OCI-LY1 (cell line): ENCODE measurements at regions not wholly inside any gene's neighbourhood (a gene's known extent, or its start where the extent isn't known, plus 50 kb on each side); places are given as distances from the start of the nearest gene placed in this dataset.

Experiments used
- H2AFZ ChIP-seq: fragments of 200-600 bp; sonication (generic), shearing (Covaris generic); 2 replicates; pipeline ENCODE4 v1.6.0; 2014; ENCODE audit warnings: antibody characterized with exemption, mild to moderate bottlenecking, low read length
- H3F3A ChIP-seq: fragments of 200-600 bp; sonication (generic), shearing (Covaris generic); 2 replicates; pipeline ENCODE4 v1.6.0; 2014; ENCODE audit warnings: mild to moderate bottlenecking, antibody characterized with exemption, low read length, moderate library complexity; ENCODE audit not compliant: insufficient read depth
- H3K27ac ChIP-seq: fragments of 200-600 bp; sonication (generic); 2 replicates; pipeline ENCODE4 v1.5.1; 2014; ENCODE audit warnings: low read length, mixed run types, mild to moderate bottlenecking, low read depth; ENCODE audit not compliant: poor library complexity, severe bottlenecking
- H3K27me3 ChIP-seq: fragments of 200-600 bp; sonication (generic); 2 replicates; pipeline ENCODE4 v1.6.0; 2014; ENCODE audit warnings: antibody characterized with exemption, mild to moderate bottlenecking, low read length, moderate library complexity; ENCODE audit not compliant: insufficient read depth
- H3K36me3 ChIP-seq: fragments of 200-600 bp; sonication (generic); 2 replicates; pipeline ENCODE4 v1.6.1; 2014; ENCODE audit warnings: mild to moderate bottlenecking, antibody characterized with exemption, low read length, moderate library complexity, mixed read lengths; ENCODE audit not compliant: insufficient read depth
- H3K4me1 ChIP-seq: fragments of 200-600 bp; sonication (generic); 2 replicates; pipeline ENCODE4 v1.5.1; 2014; ENCODE audit warnings: mild to moderate bottlenecking, low read length, moderate library complexity; ENCODE audit not compliant: insufficient read depth, severe bottlenecking
- H3K4me2 ChIP-seq: fragments of 200-600 bp; sonication (generic), shearing (Covaris generic); 2 replicates; pipeline ENCODE4 v1.6.1; 2014; ENCODE audit warnings: low read length
- H3K4me3 ChIP-seq: fragments of 200-600 bp; sonication (generic); 2 replicates; pipeline ENCODE4 v1.5.1; 2014; ENCODE audit warnings: low read length, low read depth, mild to moderate bottlenecking, mixed read lengths; ENCODE audit not compliant: poor library complexity, severe bottlenecking
- H3K79me2 ChIP-seq: fragments of 200-600 bp; shearing (Covaris generic); 2 replicates; pipeline ENCODE4 v1.6.1; 2016; ENCODE audit warnings: mixed run types, low read length, mixed read lengths; ENCODE audit not compliant: insufficient read depth
- H3K9ac ChIP-seq: fragments of 200-600 bp; sonication (generic), shearing (Covaris generic); 2 replicates; pipeline ENCODE4 v1.6.1; 2014; ENCODE audit warnings: mild to moderate bottlenecking, low read length, mixed read lengths
- H3K9me2 ChIP-seq: fragments of 200-600 bp; sonication (generic), shearing (Covaris generic); 2 replicates; pipeline ENCODE4 v1.6.1; 2014; ENCODE audit warnings: low read depth, mild to moderate bottlenecking, low read length, mixed read lengths
- H3K9me3 ChIP-seq: fragments of 200-600 bp; shearing (Covaris generic); 2 replicates; pipeline ENCODE4 v1.6.1; 2014; ENCODE audit warnings: low read length, mixed read lengths
- H4K20me1 ChIP-seq: fragments of 200-600 bp; sonication (generic), shearing (Covaris generic); 2 replicates; pipeline ENCODE4 v1.6.0; 2016; ENCODE audit warnings: mild to moderate bottlenecking, low read length; ENCODE audit not compliant: insufficient read depth
- EZH2 ChIP-seq: fragments of 200-600 bp; sonication (generic), shearing (Covaris generic); IDR thresholded peaks from 2 replicates; pipeline ENCODE4 v1.8.0; 2017; ENCODE audit warnings: borderline replicate concordance, mixed run types, mild to moderate bottlenecking, antibody characterized with exemption, low read length, moderate library complexity, mixed read lengths
- TF ChIP-seq, protein P1 (sequence below): fragments of 200-600 bp; sonication (generic), shearing (Covaris generic); IDR thresholded peaks from 2 replicates; pipeline ENCODE4 v1.5.1; 2017; ENCODE audit warnings: mild to moderate bottlenecking, antibody characterized with exemption, low read length, moderate library complexity, mixed read lengths

DNA sequence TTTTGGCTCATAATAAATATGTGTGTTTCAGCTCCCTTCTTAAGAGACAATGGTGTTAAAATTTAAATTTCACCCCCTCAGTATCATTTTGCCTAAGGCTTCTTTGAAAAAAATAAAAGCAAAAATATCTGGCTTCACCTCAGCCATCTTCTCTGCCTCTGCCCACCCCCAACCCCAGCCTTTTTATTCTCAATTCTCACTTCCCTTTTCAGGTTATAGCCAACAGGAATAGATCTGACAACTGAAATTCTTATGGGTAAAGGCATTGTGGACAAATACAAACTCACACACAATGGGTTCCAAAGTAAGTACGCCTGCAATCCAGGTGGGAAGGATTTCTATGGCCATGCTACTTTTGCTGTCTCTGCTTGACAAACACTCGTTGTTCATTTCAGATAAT is 399.0 kb upstream of the ARRDC4 start:
- no peaks in the 10 kb centered on the region for H4K20me1 ChIP-seq
- H3K9me2 ChIP-seq, result no peaks in the 10 kb centered on the region
- no peak overlapping the region for H3K27ac ChIP-seq
- H2AFZ ChIP-seq, result no peak overlapping the region
- H3K4me3 ChIP-seq, result no peak overlapping the region
- no peaks in the 10 kb centered on the region for H3K27me3 ChIP-seq
- peaks cover 10% of the 10 kb centered on the region for H3K4me1 ChIP-seq
- H3K4me2 ChIP-seq, result no peak overlapping the region
- H3K9ac ChIP-seq, result no peak overlapping the region
- no peaks in the 10 kb centered on the region for H3F3A ChIP-seq
- TF ChIP-seq, protein P1, sequence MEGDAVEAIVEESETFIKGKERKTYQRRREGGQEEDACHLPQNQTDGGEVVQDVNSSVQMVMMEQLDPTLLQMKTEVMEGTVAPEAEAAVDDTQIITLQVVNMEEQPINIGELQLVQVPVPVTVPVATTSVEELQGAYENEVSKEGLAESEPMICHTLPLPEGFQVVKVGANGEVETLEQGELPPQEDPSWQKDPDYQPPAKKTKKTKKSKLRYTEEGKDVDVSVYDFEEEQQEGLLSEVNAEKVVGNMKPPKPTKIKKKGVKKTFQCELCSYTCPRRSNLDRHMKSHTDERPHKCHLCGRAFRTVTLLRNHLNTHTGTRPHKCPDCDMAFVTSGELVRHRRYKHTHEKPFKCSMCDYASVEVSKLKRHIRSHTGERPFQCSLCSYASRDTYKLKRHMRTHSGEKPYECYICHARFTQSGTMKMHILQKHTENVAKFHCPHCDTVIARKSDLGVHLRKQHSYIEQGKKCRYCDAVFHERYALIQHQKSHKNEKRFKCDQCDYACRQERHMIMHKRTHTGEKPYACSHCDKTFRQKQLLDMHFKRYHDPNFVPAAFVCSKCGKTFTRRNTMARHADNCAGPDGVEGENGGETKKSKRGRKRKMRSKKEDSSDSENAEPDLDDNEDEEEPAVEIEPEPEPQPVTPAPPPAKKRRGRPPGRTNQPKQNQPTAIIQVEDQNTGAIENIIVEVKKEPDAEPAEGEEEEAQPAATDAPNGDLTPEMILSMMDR, result no peak
- TF ChIP-seq EZH2, result no peak
- no peaks in the 10 kb centered on the region for H3K9me3 ChIP-seq
- H3K36me3 ChIP-seq, result no peaks in the 10 kb centered on the region
- no peaks in the 10 kb centered on the region for H3K79me2 ChIP-seq

DNA sequence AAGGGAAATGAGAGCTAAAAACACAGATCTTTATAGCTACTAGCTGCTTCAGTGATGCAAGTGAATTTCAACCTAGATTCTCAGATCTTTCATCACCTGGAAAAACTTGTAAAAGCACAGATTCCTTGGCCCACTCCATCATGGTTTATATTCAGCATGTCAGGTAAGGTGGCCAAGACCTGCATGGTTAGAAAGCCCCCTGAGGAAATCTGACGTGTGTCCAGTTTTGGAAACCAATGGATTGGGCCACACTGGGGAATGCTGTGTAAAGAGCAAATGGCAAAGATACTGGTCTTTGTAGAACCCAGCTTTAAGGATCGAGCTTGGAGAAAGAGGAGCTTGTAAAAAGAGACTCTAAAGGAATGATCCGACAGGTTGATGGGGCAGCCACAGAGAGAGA is 397.0 kb upstream of the ARRDC4 start:
- H2AFZ ChIP-seq, result no peak overlapping the region
- no peaks in the 10 kb centered on the region for H3K27me3 ChIP-seq
- no peaks in the 10 kb centered on the region for H3F3A ChIP-seq
- H3K4me1 ChIP-seq, result peaks cover 10% of the 10 kb centered on the region
- no peaks in the 10 kb centered on the region for H3K36me3 ChIP-seq
- no peaks in the 10 kb centered on the region for H3K9me3 ChIP-seq
- no peaks in the 10 kb centered on the region for H3K9me2 ChIP-seq
- H3K27ac ChIP-seq, result no peak overlapping the region
- H3K4me3 ChIP-seq, result no peak overlapping the region
- no peak overlapping the region for H3K9ac ChIP-seq
- H3K4me2 ChIP-seq, result no peak overlapping the region
- H3K79me2 ChIP-seq, result no peaks in the 10 kb centered on the region
- TF ChIP-seq, protein P1, result no peak
- no peak for TF ChIP-seq EZH2
- H4K20me1 ChIP-seq, result no peaks in the 10 kb centered on the region

GRCh38 chr15:97566961-97567360 is 393.5 kb upstream of the ARRDC4 start:
- H3K4me1 ChIP-seq, result peaks cover 4% of the 10 kb centered on the region
- H3K4me2 ChIP-seq, result no peak overlapping the region
- H4K20me1 ChIP-seq, result no peaks in the 10 kb centered on the region
- H3K9ac ChIP-seq, result no peak overlapping the region
- TF ChIP-seq, protein P1, result no peak
- TF ChIP-seq EZH2, result no peak
- no peaks in the 10 kb centered on the region for H3F3A ChIP-seq
- no peaks in the 10 kb centered on the region for H3K27me3 ChIP-seq
- H3K4me3 ChIP-seq, result no peak overlapping the region
- H3K9me3 ChIP-seq, result no peaks in the 10 kb centered on the region
- no peak overlapping the region for H2AFZ ChIP-seq
- H3K79me2 ChIP-seq, result no peaks in the 10 kb centered on the region
- no peaks in the 10 kb centered on the region for H3K36me3 ChIP-seq
- H3K27ac ChIP-seq, result no peak overlapping the region
- H3K9me2 ChIP-seq, result no peaks in the 10 kb centered on the region
